PC-3 (cell line): ENCODE measurements at regions not wholly inside any gene's neighbourhood (a gene's known extent, or its start where the extent isn't known, plus 50 kb on each side); places are given as distances from the start of the nearest gene placed in this dataset.

ENCODE experiments used
- ATAC-seq: fragments of 200-7000 bp; cut with Tn5 transposase; 2 replicates; pipeline ENCODE4 v1.9.1; 2020; ENCODE audit warnings: mild to moderate bottlenecking, moderate library complexity
- BruUV-seq: library from RNA; stranded (reverse); fragments of 400-500 nt; replicated peaks from 2 replicates; lab custom pipeline; 2021; lab: Mats Ljungman, UMichigan
- CTCF ChIA-PET: fragments of 300-600 bp; sonication (Branson Sonifier 250); formaldehyde crosslinking; loops from one replicate; lab custom pipeline; 2022; ENCODE audit warnings: antibody characterized with exemption; lab: Charles Lee
- POLR2A ChIA-PET: fragments of 300-600 bp; sonication (Branson Sonifier 250); formaldehyde crosslinking; loops from one replicate; lab custom pipeline; 2022; ENCODE audit warnings: antibody characterized with exemption; ENCODE audit not compliant: unreplicated experiment; lab: Charles Lee
- DNase-seq: peaks from one replicate; pipeline ENCODE4 v3.0.0-alpha.2; 2015
- H2AFZ ChIP-seq: fragments of 300-600 bp; sonication (generic); 2 replicates; pipeline ENCODE4 v1.6.0; 2016; ENCODE audit warnings: antibody characterized with exemption, low read length
- H3F3A ChIP-seq: fragments of 300-600 bp; sonication (generic); one replicate; pipeline ENCODE4 v1.6.0; 2017; ENCODE audit warnings: antibody characterized with exemption, low read length, control low read depth, mild to moderate bottlenecking; ENCODE audit not compliant: unreplicated experiment
- H3K27ac ChIP-seq: fragments of 300-600 bp; sonication (generic); 2 replicates; pipeline ENCODE4 v1.5.1; 2016; ENCODE audit warnings: mild to moderate bottlenecking, low read length
- H3K27me3 ChIP-seq: fragments of 300-600 bp; sonication (generic); 2 replicates; pipeline ENCODE4 v1.6.1; 2016; ENCODE audit warnings: low read length, mixed read lengths
- H3K36me3 ChIP-seq: fragments of 300-600 bp; sonication (generic); 2 replicates; pipeline ENCODE4 v1.6.1; 2016; ENCODE audit warnings: low read depth, mixed run types, low read length, mixed read lengths
- H3K4me1 ChIP-seq: fragments of 300-600 bp; sonication (generic); 2 replicates; pipeline ENCODE4 v1.5.1; 2016; ENCODE audit warnings: low read length; ENCODE audit not compliant: insufficient read depth
- H3K4me2 ChIP-seq: fragments of 300-600 bp; sonication (generic); 2 replicates; pipeline ENCODE4 v1.6.0; 2016; ENCODE audit warnings: low read length
- H3K4me3 ChIP-seq: fragments of 300-600 bp; sonication (generic); 2 replicates; pipeline ENCODE4 v1.5.1; 2016; ENCODE audit warnings: mild to moderate bottlenecking, low read length, mixed read lengths
- H3K79me2 ChIP-seq: fragments of 300-600 bp; sonication (generic); 2 replicates; pipeline ENCODE4 v1.6.1; 2017; ENCODE audit warnings: low read length, mixed read lengths
- H3K9ac ChIP-seq: fragments of 300-600 bp; sonication (generic); 2 replicates; pipeline ENCODE4 v1.6.0; 2016; ENCODE audit warnings: mild to moderate bottlenecking, low read length
- H3K9me2 ChIP-seq: fragments of 300-600 bp; sonication (generic); replicated peaks from 2 replicates; pipeline ENCODE4 v1.6.1; 2016; ENCODE audit warnings: mixed run types, low read length, mixed read lengths
- H3K9me3 ChIP-seq: fragments of 300-600 bp; sonication (generic); 2 replicates; pipeline ENCODE4 v1.6.1; 2016; ENCODE audit warnings: low read length, mixed read lengths
- H4K20me1 ChIP-seq: fragments of 300-600 bp; sonication (generic); 2 replicates; pipeline ENCODE4 v1.6.1; 2016; ENCODE audit warnings: low read length, mixed read lengths
- EZH2 ChIP-seq: fragments of 300-600 bp; sonication (generic); IDR thresholded peaks from one replicate; pipeline ENCODE4 v1.6.1; 2017; ENCODE audit warnings: antibody characterized with exemption, mild to moderate bottlenecking, low read length; ENCODE audit not compliant: unreplicated experiment
- EZH2phosphoT487 ChIP-seq: fragments of 300-600 bp; sonication (generic); IDR thresholded peaks from 2 replicates; pipeline ENCODE4 v1.6.1; 2018; ENCODE audit warnings: mild to moderate bottlenecking, antibody characterized with exemption, low read length, borderline replicate concordance
- intact Hi-C: fragments of 100-400 bp; cut with micrococcal nuclease; formaldehyde crosslinking; loops from 2 replicates; pipeline ENCODE4 v1.9.0; 2023
- TF ChIP-seq, protein P1 (sequence below): fragments of 300-600 bp; sonication (generic); conservative IDR thresholded peaks from 2 replicates; pipeline ENCODE4 v1.5.1; 2017; ENCODE audit warnings: antibody characterized with exemption, low read depth, mild to moderate bottlenecking, low read length

DNA sequence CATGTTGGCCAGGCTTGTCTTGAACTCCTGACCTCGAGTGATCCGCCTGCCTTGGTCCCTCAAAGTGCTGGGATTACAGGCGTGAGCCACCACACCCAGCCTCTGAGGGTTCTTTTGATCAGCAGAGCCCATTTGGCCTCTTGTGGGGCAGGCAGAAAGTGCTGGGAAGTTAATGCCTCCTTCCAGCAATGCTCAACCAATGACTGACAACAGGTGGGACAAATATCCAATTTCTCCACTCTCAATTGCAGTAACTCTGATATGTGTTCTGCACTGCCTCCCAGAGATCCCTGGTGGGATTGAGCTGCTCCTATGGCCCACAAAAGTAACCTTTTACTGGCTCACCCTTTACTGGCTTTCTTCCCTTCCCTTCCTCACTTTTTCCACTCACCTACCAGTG lies 79.9 kb upstream of the APC start:
- BruUV-seq, result no TSS peak
- DNase-seq, result no peak
- Histone ChIP-seq H3K9ac (no peak overlapping the region), H4K20me1 (no peaks in the 10 kb centered on the region), H3K4me2 (no peak overlapping the region), H3K9me2 (no peaks in the 10 kb centered on the region), H3K4me1 (no peaks in the 10 kb centered on the region), H2AFZ (no peak overlapping the region), H3K9me3 (no peaks in the 10 kb centered on the region), H3K4me3 (no peak overlapping the region), H3K27me3 (no peaks in the 10 kb centered on the region), H3K79me2 (no peaks in the 10 kb centered on the region), H3K36me3 (no peaks in the 10 kb centered on the region), H3K27ac (no peak overlapping the region), H3F3A (no peaks in the 10 kb centered on the region)
- CTCF ChIA-PET, result no interaction called here
- POLR2A ChIA-PET, result no interaction called here
- no peak for ATAC-seq
- no peak for TF ChIP-seq EZH2phosphoT487
- no peak for TF ChIP-seq EZH2
- TF ChIP-seq, protein P1, sequence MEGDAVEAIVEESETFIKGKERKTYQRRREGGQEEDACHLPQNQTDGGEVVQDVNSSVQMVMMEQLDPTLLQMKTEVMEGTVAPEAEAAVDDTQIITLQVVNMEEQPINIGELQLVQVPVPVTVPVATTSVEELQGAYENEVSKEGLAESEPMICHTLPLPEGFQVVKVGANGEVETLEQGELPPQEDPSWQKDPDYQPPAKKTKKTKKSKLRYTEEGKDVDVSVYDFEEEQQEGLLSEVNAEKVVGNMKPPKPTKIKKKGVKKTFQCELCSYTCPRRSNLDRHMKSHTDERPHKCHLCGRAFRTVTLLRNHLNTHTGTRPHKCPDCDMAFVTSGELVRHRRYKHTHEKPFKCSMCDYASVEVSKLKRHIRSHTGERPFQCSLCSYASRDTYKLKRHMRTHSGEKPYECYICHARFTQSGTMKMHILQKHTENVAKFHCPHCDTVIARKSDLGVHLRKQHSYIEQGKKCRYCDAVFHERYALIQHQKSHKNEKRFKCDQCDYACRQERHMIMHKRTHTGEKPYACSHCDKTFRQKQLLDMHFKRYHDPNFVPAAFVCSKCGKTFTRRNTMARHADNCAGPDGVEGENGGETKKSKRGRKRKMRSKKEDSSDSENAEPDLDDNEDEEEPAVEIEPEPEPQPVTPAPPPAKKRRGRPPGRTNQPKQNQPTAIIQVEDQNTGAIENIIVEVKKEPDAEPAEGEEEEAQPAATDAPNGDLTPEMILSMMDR, result no peak
- intact Hi-C loops, result no loop called here

GRCh38 chr5:112660359-112660758 lies 77.3 kb upstream of the APC start:
- no TSS peak for BruUV-seq
- H3K27me3 ChIP-seq, result no peaks in the 10 kb centered on the region
- H3K9ac ChIP-seq, result no peak overlapping the region
- no peaks in the 10 kb centered on the region for H3K9me3 ChIP-seq
- H3K4me3 ChIP-seq, result no peak overlapping the region
- ChIA-PET POLR2A (no interaction called here), CTCF (no interaction called here)
- no peak overlapping the region for H2AFZ ChIP-seq
- H3F3A ChIP-seq, result no peaks in the 10 kb centered on the region
- H3K27ac ChIP-seq, result no peak overlapping the region
- no peaks in the 10 kb centered on the region for H4K20me1 ChIP-seq
- H3K36me3 ChIP-seq, result no peaks in the 10 kb centered on the region
- no peaks in the 10 kb centered on the region for H3K79me2 ChIP-seq
- DNase-seq (no peak), ATAC-seq (no peak)
- no peaks in the 10 kb centered on the region for H3K4me1 ChIP-seq
- TF ChIP-seq, protein P1, result no peak
- TF ChIP-seq EZH2phosphoT487 (no peak), EZH2 (no peak)
- no peaks in the 10 kb centered on the region for H3K9me2 ChIP-seq
- intact Hi-C loops, result no loop called here
- H3K4me2 ChIP-seq, result no peak overlapping the region

GRCh38 chr5:112663146-112663545 lies 74.5 kb upstream of the APC start:
- Histone ChIP-seq H3K4me2 (no peak overlapping the region), H3K9ac (no peak overlapping the region), H3K27ac (no peak overlapping the region), H2AFZ (no peak overlapping the region), H3K9me2 (no peaks in the 10 kb centered on the region), H3K79me2 (no peaks in the 10 kb centered on the region), H3K27me3 (no peaks in the 10 kb centered on the region), H3K4me1 (no peaks in the 10 kb centered on the region), H3K9me3 (no peaks in the 10 kb centered on the region), H3K4me3 (no peak overlapping the region), H3F3A (no peaks in the 10 kb centered on the region), H4K20me1 (no peaks in the 10 kb centered on the region), H3K36me3 (no peaks in the 10 kb centered on the region)
- BruUV-seq, result no TSS peak
- CTCF ChIA-PET, result no interaction called here
- POLR2A ChIA-PET, result no interaction called here
- DNase-seq (no peak), ATAC-seq (no peak)
- TF ChIP-seq, protein P1, result no peak
- no peak for TF ChIP-seq EZH2phosphoT487
- no peak for TF ChIP-seq EZH2
- intact Hi-C loops, result no loop called here
